ENCODE measurements at regions not wholly inside any gene's neighbourhood (a gene's known extent, or its start where the extent isn't known, plus 50 kb on each side); places are given as distances from the start of the nearest gene placed in this dataset.

DNA sequence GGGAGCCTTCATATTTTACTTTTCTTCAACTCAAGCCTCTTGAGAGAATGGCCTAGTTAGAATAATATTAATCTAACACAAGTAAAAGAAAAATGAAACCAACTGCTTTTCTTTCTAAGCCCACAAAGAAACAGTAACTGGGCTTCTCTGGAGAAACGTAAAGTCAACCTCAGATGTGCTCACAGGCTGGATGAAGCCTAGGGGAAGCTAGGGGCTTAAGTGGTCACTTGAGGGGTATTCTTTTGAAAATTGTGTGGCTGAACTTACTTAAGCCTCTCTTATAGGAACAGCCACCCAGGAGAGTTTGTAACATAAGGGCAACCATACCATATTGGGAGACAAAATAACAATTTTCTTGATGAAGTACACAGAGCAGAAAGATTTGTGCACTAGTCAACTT lies 279.0 kb downstream of the SPRY1 start:
- TF ChIP-seq, protein P1, sequence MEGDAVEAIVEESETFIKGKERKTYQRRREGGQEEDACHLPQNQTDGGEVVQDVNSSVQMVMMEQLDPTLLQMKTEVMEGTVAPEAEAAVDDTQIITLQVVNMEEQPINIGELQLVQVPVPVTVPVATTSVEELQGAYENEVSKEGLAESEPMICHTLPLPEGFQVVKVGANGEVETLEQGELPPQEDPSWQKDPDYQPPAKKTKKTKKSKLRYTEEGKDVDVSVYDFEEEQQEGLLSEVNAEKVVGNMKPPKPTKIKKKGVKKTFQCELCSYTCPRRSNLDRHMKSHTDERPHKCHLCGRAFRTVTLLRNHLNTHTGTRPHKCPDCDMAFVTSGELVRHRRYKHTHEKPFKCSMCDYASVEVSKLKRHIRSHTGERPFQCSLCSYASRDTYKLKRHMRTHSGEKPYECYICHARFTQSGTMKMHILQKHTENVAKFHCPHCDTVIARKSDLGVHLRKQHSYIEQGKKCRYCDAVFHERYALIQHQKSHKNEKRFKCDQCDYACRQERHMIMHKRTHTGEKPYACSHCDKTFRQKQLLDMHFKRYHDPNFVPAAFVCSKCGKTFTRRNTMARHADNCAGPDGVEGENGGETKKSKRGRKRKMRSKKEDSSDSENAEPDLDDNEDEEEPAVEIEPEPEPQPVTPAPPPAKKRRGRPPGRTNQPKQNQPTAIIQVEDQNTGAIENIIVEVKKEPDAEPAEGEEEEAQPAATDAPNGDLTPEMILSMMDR (IDR thresholded peaks at IDR 0.05) = no peak
- TF ChIP-seq ZFX (IDR thresholded peaks at IDR 0.05; ENCODE audit: borderline replicate concordance) = no peak

Measured in 22Rv1 (cell line).